Stimulated activated CD4-positive, alpha-beta T cell treated with anti-CD3 and anti-CD28 coated beads, Interleukin-2, amount 100 ng/mL, for 48 hours (primary cell): ENCODE measurements at regions not wholly inside any gene's neighbourhood (a gene's known extent, or its start where the extent isn't known, plus 50 kb on each side); places are given as distances from the start of the nearest gene placed in this dataset.
"Not testable (repeated sequence)": the region's sequence is repeated elsewhere in the genome, so short reads cannot be mapped to it uniquely, and the experiment has no call there.

Experiments
- DNase-seq, 2 donors: peaks; one replicate each; pipeline ENCODE4 v3.0.0-alpha.2; 2020

GRCh38 chr6:2363211-2363610 lies 117.8 kb upstream of the GMDS start:
- no peak for DNase-seq

GRCh38 chr6:2361195-2361594 lies 115.8 kb upstream of the GMDS start:
- no peak for DNase-seq

GRCh38 chr6:2360716-2361115 lies 115.3 kb upstream of the GMDS start:
- no peak for DNase-seq

- no peak for DNase-seq
Observed at GRCh38 chr6:2360126-2360525, 114.7 kb upstream of the GMDS start.

GRCh38 chr6:2355150-2355549 lies 109.7 kb upstream of the GMDS start:
- no peak for DNase-seq

- no peak for DNase-seq
Observed at GRCh38 chr6:2354138-2354491, 108.7 kb upstream of the GMDS start.

- DNase-seq: peak; percentile 56 to 58
Observed at GRCh38 chr6:2353412-2354137, 108.2 kb upstream of the GMDS start.

- DNase-seq: no peak
Observed at GRCh38 chr6:2351807-2352431, 106.5 kb upstream of the GMDS start.

- no peak for DNase-seq
Observed at GRCh38 chr6:2351090-2351489, 105.7 kb upstream of the GMDS start.

- DNase-seq: no peak
Observed at GRCh38 chr6:2346078-2346477, 100.7 kb upstream of the GMDS start.

GRCh38 chr6:2344319-2344905 lies 99.0 kb upstream of the GMDS start:
- no peak for DNase-seq

- DNase-seq: no peak
Observed at GRCh38 chr6:2327591-2327990, 82.2 kb upstream of the GMDS start.

- DNase-seq: no peak
Observed at GRCh38 chr6:2324166-2324953, 79.0 kb upstream of the GMDS start.

GRCh38 chr6:2317498-2317897 lies 72.1 kb upstream of the GMDS start:
- DNase-seq: not testable (repeated sequence)

- no peak for DNase-seq
Observed at GRCh38 chr6:2314641-2315040, 69.2 kb upstream of the GMDS start.

- no peak for DNase-seq
Observed at GRCh38 chr6:2310042-2310441, 64.6 kb upstream of the GMDS start.

GRCh38 chr6:2309122-2309521 lies 63.7 kb upstream of the GMDS start:
- no peak for DNase-seq

GRCh38 chr6:2307799-2308198 lies 62.4 kb upstream of the GMDS start:
- DNase-seq: no peak

- DNase-seq: no peak
Observed at GRCh38 chr6:2305951-2306350, 60.5 kb upstream of the GMDS start.

GRCh38 chr6:2302482-2302881 lies 57.1 kb upstream of the GMDS start:
- not testable (repeated sequence) for DNase-seq

- DNase-seq: no peak
Observed at GRCh38 chr6:2296781-2297180, 51.4 kb upstream of the GMDS start.
